Thyroid gland (tissue), 4 donors: ENCODE measurements at regions not wholly inside any gene's neighbourhood (a gene's known extent, or its start where the extent isn't known, plus 50 kb on each side); places are given as distances from the start of the nearest gene placed in this dataset.

ENCODE experiments used
- POLR2A ChIP-seq, 2 donors: fragments of 450-650 bp; IDR thresholded peaks; one replicate each; pipeline ENCODE4 v1.6.1; 2017; ENCODE audit warnings: antibody characterized with exemption in 2 of 2, mild to moderate bottlenecking in 2 of 2, moderate library complexity in 1 of 2
- TF ChIP-seq, protein P1 (sequence below), 6 experiments: fragments of 200-600 bp in 3 of 6; fragments of 450-650 bp in 3 of 6; sonication (generic) in 3 of 6; IDR thresholded peaks; one replicate each; pipeline ENCODE4 v1.5.1; 2016 to 2019; ENCODE audit warnings: antibody characterized with exemption in 6 of 6, mild to moderate bottlenecking in 2 of 6, inconsistent platforms in 1 of 6, moderate library complexity in 1 of 6

GRCh38 chr5:63128018-63128417 is 549.4 kb downstream of the LRRC70 start:
- TF ChIP-seq, protein P1, sequence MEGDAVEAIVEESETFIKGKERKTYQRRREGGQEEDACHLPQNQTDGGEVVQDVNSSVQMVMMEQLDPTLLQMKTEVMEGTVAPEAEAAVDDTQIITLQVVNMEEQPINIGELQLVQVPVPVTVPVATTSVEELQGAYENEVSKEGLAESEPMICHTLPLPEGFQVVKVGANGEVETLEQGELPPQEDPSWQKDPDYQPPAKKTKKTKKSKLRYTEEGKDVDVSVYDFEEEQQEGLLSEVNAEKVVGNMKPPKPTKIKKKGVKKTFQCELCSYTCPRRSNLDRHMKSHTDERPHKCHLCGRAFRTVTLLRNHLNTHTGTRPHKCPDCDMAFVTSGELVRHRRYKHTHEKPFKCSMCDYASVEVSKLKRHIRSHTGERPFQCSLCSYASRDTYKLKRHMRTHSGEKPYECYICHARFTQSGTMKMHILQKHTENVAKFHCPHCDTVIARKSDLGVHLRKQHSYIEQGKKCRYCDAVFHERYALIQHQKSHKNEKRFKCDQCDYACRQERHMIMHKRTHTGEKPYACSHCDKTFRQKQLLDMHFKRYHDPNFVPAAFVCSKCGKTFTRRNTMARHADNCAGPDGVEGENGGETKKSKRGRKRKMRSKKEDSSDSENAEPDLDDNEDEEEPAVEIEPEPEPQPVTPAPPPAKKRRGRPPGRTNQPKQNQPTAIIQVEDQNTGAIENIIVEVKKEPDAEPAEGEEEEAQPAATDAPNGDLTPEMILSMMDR (IDR thresholded peaks at IDR 0.05) = no peak
- no peak for TF ChIP-seq POLR2A (IDR thresholded peaks at IDR 0.05)
